GM06990 (cell line): ENCODE measurements at regions not wholly inside any gene's neighbourhood (a gene's known extent, or its start where the extent isn't known, plus 50 kb on each side); places are given as distances from the start of the nearest gene placed in this dataset.

Experiments
- DNase-seq: peaks from one replicate; pipeline ENCODE4 v3.0.0-alpha.2; 2011; ENCODE audit not compliant: insufficient read length; ENCODE audit errors: extremely low read depth
- H3K27me3 ChIP-seq: replicated peaks from 2 replicates; pipeline ENCODE4 v1.6.0; 2011; ENCODE audit warnings: low read length; ENCODE audit not compliant: control insufficient read depth, insufficient read depth
- H3K36me3 ChIP-seq: 2 replicates; pipeline ENCODE4 v1.5.1; 2011; ENCODE audit warnings: low read length; ENCODE audit not compliant: control insufficient read depth, insufficient read depth
- H3K4me3 ChIP-seq: replicated peaks from 2 replicates; pipeline ENCODE4 v1.5.1; 2011; ENCODE audit warnings: low read depth, mild to moderate bottlenecking, control low read depth, low read length
- TF ChIP-seq, protein P1 (sequence below): IDR thresholded peaks from 2 replicates; pipeline ENCODE4 v1.5.1; 2011; ENCODE audit warnings: low read length, control low read depth, mild to moderate bottlenecking, inconsistent platforms; ENCODE audit not compliant: insufficient read depth, poor library complexity, severe bottlenecking

DNA sequence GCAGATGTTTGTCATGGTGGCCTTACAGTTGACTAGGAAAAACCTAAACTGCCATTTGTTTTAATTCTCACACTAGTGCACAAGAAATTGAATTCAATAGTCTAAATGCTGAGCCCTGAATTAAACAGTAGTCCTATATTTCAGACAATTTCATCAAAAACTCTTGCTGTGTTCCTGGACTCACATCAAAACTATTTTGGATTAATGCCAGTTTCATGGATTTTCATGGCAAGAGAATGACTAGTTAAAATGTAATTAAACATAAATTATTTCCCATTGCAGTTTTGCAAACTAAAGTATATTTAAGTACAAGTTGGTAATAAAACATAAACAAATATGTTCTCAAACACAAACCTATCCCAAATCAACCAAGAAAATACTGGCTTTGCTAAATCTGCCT is 468.0 kb upstream of the PRICKLE1 start:
- Histone ChIP-seq H3K4me3 (no peak overlapping the region), H3K27me3 (no peaks in the 10 kb centered on the region), H3K36me3 (no peaks in the 10 kb centered on the region)
- no peak for DNase-seq
- TF ChIP-seq, protein P1, sequence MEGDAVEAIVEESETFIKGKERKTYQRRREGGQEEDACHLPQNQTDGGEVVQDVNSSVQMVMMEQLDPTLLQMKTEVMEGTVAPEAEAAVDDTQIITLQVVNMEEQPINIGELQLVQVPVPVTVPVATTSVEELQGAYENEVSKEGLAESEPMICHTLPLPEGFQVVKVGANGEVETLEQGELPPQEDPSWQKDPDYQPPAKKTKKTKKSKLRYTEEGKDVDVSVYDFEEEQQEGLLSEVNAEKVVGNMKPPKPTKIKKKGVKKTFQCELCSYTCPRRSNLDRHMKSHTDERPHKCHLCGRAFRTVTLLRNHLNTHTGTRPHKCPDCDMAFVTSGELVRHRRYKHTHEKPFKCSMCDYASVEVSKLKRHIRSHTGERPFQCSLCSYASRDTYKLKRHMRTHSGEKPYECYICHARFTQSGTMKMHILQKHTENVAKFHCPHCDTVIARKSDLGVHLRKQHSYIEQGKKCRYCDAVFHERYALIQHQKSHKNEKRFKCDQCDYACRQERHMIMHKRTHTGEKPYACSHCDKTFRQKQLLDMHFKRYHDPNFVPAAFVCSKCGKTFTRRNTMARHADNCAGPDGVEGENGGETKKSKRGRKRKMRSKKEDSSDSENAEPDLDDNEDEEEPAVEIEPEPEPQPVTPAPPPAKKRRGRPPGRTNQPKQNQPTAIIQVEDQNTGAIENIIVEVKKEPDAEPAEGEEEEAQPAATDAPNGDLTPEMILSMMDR = no peak

GRCh38 chr12:43054085-43054484 is 464.5 kb upstream of the PRICKLE1 start:
- no peak for DNase-seq
- Histone ChIP-seq H3K27me3 (no peaks in the 10 kb centered on the region), H3K36me3 (no peaks in the 10 kb centered on the region), H3K4me3 (no peak overlapping the region)
- TF ChIP-seq, protein P1 = no peak

DNA sequence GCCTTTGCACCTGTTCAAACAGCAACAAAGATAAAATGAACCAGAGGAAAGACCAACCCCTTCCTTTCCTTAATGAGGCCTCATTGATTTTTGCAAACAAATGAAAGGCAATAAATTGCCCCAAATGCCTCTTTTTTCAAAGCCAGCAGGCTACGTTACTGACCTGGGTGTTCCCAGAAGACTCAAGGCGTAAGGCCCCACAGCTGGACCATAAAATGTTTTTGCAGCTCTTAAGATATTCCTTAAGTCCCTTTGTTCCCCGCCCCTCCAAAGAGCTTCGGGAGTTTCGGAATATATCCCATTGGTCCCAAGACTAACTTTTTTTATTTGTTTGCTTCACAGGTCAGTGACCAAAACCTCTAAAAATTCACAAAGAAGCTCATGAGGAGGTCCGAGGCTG is 462.9 kb upstream of the PRICKLE1 start:
- TF ChIP-seq, protein P1 = no peak
- no peaks in the 10 kb centered on the region for H3K36me3 ChIP-seq
- H3K27me3 ChIP-seq = no peaks in the 10 kb centered on the region
- DNase-seq = no peak
- no peak overlapping the region for H3K4me3 ChIP-seq

- DNase-seq = no peak
- Histone ChIP-seq H3K4me3 (no peak overlapping the region), H3K36me3 (no peaks in the 10 kb centered on the region), H3K27me3 (no peaks in the 10 kb centered on the region)
- TF ChIP-seq, protein P1 = no peak
These were observed 454.7 kb upstream of the PRICKLE1 start for GRCh38 chr12:43044241-43044640.

- Histone ChIP-seq H3K4me3 (no peak overlapping the region), H3K36me3 (no peaks in the 10 kb centered on the region), H3K27me3 (no peaks in the 10 kb centered on the region; the same call in 1 of the 2 replicates)
- TF ChIP-seq, protein P1 = no peak
- no peak for DNase-seq
These were observed 449.4 kb upstream of the PRICKLE1 start for GRCh38 chr12:43038991-43039390.

DNA sequence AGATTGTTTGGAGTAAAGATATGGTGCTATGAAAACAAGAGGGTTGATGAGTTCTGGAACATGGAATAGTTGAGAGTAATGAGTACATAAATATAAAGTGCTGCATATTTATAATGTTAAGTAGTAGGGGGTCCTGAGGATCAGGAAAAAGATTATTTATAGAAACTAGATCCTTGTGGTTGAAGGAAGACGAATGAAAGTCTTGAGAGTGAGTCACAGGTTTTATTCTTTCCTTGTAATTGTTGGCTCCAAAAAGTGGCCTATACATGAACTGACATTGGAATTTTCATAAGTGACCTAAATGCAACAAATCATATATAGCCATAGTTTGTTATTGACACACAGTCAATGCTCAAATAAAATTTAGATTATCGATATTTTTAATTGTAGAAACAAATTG is 440.4 kb upstream of the PRICKLE1 start:
- no peak for DNase-seq
- no peak overlapping the region for H3K4me3 ChIP-seq
- TF ChIP-seq, protein P1 = no peak

More for the DNA sequence above, 440.4 kb upstream of the PRICKLE1 start:
- Histone ChIP-seq H3K27me3 (no peaks in the 10 kb centered on the region), H3K36me3 (no peaks in the 10 kb centered on the region)
